ENCODE measurements at regions not wholly inside any gene's neighbourhood (a gene's known extent, or its start where the extent isn't known, plus 50 kb on each side); places are given as distances from the start of the nearest gene placed in this dataset.
"Not testable (repeated sequence)": the region's sequence is repeated elsewhere in the genome, so short reads cannot be mapped to it uniquely, and the experiment has no call there.

GRCh38 chr12:20155374-20155773, 213.0 kb upstream of the PDE3A start:
- no peak for TF ChIP-seq CTCF (conservative IDR thresholded peaks at IDR 0.05; ENCODE audit: control insufficient read depth, insufficient read depth, low read depth, low read length)
- no peak overlapping the region for H3K4me3 ChIP-seq (ENCODE audit: control insufficient read depth, low read depth, low read length)
- no peak for DNase-seq (ENCODE audit: low read depth)

DNA sequence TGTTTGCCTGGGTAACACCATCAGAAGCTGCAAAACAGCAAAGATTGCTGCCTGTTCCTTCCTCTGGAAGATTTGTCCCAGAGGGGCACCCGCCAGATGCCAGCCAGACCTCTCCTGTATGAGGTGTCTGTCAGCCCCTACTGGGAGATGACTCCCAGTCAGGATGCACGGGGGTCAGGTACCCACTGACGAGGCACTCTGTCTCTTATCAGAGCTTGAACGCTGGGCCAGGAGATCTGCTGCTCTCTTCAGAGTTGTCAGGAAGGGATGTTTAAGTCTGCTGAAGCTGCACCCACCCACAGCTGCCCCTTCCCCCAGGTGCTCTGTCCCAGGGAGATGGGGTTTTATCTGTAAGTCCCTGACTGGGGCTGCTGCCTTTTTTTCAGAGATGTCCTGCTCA, 207.4 kb upstream of the PDE3A start:
- not testable (repeated sequence) for DNase-seq (ENCODE audit: low read depth); H3K4me3 ChIP-seq (ENCODE audit: control insufficient read depth, low read depth, low read length)

GRCh38 chr12:20174528-20175175, 193.7 kb upstream of the PDE3A start:
- peak; percentile 11 for DNase-seq (ENCODE audit: low read depth)
- no peak for TF ChIP-seq CTCF (conservative IDR thresholded peaks at IDR 0.05; ENCODE audit: control insufficient read depth, insufficient read depth, low read depth, low read length)

GRCh38 chr12:20175704-20176388, 192.5 kb upstream of the PDE3A start:
- no peak for TF ChIP-seq CTCF (conservative IDR thresholded peaks at IDR 0.05; ENCODE audit: control insufficient read depth, insufficient read depth, low read depth, low read length)
- DNase-seq (ENCODE audit: low read depth) = no peak
- H3K4me3 ChIP-seq (ENCODE audit: control insufficient read depth, low read depth, low read length) = no peak overlapping the region

More at GRCh38 chr12:20174528-20175175, 193.7 kb upstream of the PDE3A start:
- no peak overlapping the region for H3K4me3 ChIP-seq (ENCODE audit: control insufficient read depth, low read depth, low read length)

DNA sequence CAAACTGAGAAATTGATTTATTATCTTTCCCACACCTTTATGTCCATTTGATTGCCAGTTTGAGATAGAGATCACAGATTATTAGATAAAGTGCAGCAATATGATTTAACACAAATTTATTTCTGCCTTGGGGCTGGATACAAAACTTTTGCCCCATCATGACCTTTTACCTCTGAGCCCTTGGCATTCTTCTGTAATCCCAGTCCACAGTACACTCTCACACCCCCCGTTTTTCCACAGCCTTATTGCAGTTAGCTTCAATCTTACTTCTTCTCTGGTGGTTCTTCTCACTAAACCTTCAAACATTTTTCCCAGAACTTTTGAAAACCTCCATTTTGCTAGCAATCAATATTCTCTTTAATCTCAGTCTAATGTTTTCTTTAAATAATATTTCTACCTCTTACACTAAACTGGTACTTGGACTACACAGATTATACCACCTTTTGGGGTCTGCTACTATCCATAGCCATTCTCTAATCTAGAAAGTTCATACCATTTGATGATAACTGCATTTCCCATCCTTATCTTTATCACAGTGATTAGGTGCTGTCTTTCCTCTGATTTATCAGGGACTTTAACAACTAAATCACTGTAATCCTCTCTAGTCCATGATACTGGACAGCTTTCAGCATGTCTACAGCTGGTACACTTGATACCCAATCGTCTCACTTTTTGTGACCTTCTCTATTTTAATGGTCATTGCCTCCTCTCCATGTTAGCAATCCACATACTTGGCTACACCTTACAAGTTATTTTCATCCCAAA, 186.7 kb upstream of the PDE3A start:
- no peak for TF ChIP-seq CTCF (conservative IDR thresholded peaks at IDR 0.05; ENCODE audit: control insufficient read depth, insufficient read depth, low read depth, low read length)
- DNase-seq (ENCODE audit: low read depth) = no peak
- H3K4me3 ChIP-seq (ENCODE audit: control insufficient read depth, low read depth, low read length) = no peak overlapping the region

- TF ChIP-seq CTCF (conservative IDR thresholded peaks at IDR 0.05; ENCODE audit: control insufficient read depth, insufficient read depth, low read depth, low read length) = no peak
- peak; percentile 18 for DNase-seq (ENCODE audit: low read depth)
- H3K4me3 ChIP-seq (ENCODE audit: control insufficient read depth, low read depth, low read length) = no peak overlapping the region
These were observed 184.8 kb upstream of the PDE3A start for GRCh38 chr12:20183563-20183962.

GRCh38 chr12:20184514-20184913, 183.8 kb upstream of the PDE3A start:
- no peak overlapping the region for H3K4me3 ChIP-seq (ENCODE audit: control insufficient read depth, low read depth, low read length)
- no peak for TF ChIP-seq CTCF (conservative IDR thresholded peaks at IDR 0.05; ENCODE audit: control insufficient read depth, insufficient read depth, low read depth, low read length)
- DNase-seq (ENCODE audit: low read depth) = no peak
